ENCODE measurements at regions not wholly inside any gene's neighbourhood (a gene's known extent, or its start where the extent isn't known, plus 50 kb on each side); places are given as distances from the start of the nearest gene placed in this dataset.

DNA sequence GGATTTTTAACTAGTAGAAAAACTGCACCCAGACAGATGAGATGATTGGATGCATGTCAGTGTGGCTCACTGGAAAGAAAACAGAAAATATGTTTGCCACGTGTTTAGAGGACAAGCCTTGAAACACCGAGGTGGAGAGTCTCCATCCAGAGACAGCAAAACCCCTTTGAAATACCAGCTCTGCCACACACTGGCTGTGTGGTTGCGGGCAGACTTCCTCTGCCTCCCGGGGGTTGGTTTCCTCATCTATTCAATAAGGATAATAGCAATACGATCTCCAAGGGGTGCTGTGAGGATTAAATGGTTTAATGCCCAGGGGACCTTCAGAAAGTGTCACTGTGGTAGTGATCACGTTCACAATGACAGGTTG lies 67.2 kb upstream of the PARP1 start:
- Histone ChIP-seq H3K4me2 (no peak overlapping the region), H3K36me3 (replicated peaks in 1 of 2; ENCODE audit: control insufficient read depth in 1 of 2, insufficient read depth in 2 of 2, low read length in 1 of 2) (no peaks in the 10 kb centered on the region), H3K9me2 (no peaks in the 10 kb centered on the region), H2AFZ (ENCODE audit: low read depth) (no peak overlapping the region), H3K4me1 (ENCODE audit: control insufficient read depth in 1 of 2, insufficient read depth in 2 of 2, low read depth in 1 of 2, low read length in 1 of 2) (peaks cover 6 to 23% of the 10 kb centered on the region in 2 experiments; a peak in 2 of 4 replicates), H3K27me3 (ENCODE audit: insufficient read depth) (peaks cover 8% of the 10 kb centered on the region; the same call in 1 of the 2 replicates), H3K9me3 (no peaks in the 10 kb centered on the region), H4K20me1 (ENCODE audit: insufficient read depth) (no peaks in the 10 kb centered on the region), H3K9ac (no peak overlapping the region), H3K27ac (ENCODE audit: low read depth in 2 of 2, low read length in 1 of 2) (no peak overlapping the region), H3K4me3 (ENCODE audit: low read depth in 2 of 2, low read length in 1 of 2) (no peak overlapping the region), H3F3A (replicated peaks; ENCODE audit: insufficient read depth) (no peaks in the 10 kb centered on the region), H3K79me2 (ENCODE audit: insufficient read depth) (no peaks in the 10 kb centered on the region)
- 19% methylated on average over 6 of the region's 6 CpGs for WGBS (ENCODE audit: low lambda C conversion rate)
- CTCF ChIA-PET = interaction anchor here (1.6 kb wide), 1 partner anchor 72 kb away, joined by 5 read pairs; no protein-coding TSS in a partner anchor
- no peak for DNase-seq
- TF ChIP-seq TAF1 (IDR thresholded peaks at IDR 0.05; ENCODE audit: borderline replicate concordance, low read depth, low read length) (no peak), CHD2 (IDR thresholded peaks at IDR 0.05; ENCODE audit: low read length, partially characterized antibody) (no peak), JUND (IDR thresholded peaks at IDR 0.05) (no peak), EP300 (IDR thresholded peaks at IDR 0.05; ENCODE audit: borderline replicate concordance in 1 of 2, low read depth in 1 of 2, low read length in 1 of 2) (no peak), MAX (IDR thresholded peaks at IDR 0.05; ENCODE audit: low read depth) (no peak), SMC3 (IDR thresholded peaks at IDR 0.05; ENCODE audit: low read depth, low read length) (no peak)
- TF ChIP-seq, protein P1, sequence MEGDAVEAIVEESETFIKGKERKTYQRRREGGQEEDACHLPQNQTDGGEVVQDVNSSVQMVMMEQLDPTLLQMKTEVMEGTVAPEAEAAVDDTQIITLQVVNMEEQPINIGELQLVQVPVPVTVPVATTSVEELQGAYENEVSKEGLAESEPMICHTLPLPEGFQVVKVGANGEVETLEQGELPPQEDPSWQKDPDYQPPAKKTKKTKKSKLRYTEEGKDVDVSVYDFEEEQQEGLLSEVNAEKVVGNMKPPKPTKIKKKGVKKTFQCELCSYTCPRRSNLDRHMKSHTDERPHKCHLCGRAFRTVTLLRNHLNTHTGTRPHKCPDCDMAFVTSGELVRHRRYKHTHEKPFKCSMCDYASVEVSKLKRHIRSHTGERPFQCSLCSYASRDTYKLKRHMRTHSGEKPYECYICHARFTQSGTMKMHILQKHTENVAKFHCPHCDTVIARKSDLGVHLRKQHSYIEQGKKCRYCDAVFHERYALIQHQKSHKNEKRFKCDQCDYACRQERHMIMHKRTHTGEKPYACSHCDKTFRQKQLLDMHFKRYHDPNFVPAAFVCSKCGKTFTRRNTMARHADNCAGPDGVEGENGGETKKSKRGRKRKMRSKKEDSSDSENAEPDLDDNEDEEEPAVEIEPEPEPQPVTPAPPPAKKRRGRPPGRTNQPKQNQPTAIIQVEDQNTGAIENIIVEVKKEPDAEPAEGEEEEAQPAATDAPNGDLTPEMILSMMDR (IDR thresholded peaks at IDR 0.05) = no peak
- POLR2A ChIA-PET = interaction anchor here (1.1 kb wide), 1 partner anchor 8 kb away, joined by 6 read pairs; no protein-coding TSS in a partner anchor

DNA sequence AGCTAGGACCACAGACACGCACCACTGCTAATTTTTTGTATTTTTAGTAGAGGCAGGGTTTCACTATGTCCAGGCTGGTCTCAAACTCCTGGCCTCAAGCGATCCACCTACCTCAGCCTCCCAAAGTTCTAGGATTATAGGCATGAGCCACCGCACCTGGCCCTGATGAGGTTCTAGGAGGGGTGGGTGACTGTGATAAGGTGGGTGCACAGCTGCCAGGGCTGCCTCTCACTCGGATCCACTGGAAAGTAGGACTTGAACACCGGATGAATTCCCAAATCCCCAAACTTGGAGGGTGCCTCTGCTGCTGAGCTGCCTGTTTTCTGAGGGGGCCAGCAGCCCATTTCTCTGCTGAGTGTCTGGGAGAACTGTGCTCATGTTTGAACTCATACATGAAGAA lies 68.2 kb upstream of the PARP1 start:
- peaks cover 6 to 23% of the 10 kb centered on the region in 2 experiments; a peak in 2 of 4 replicates for H3K4me1 ChIP-seq (ENCODE audit: control insufficient read depth in 1 of 2, insufficient read depth in 2 of 2, low read depth in 1 of 2, low read length in 1 of 2)
- peaks cover 9% of the 10 kb centered on the region; the same call in 1 of the 2 replicates for H3K27me3 ChIP-seq (ENCODE audit: insufficient read depth)
- POLR2A ChIA-PET = no interaction called here
- no peak overlapping the region for H3K4me3 ChIP-seq (ENCODE audit: low read depth in 2 of 2, low read length in 1 of 2)
- H3K9me3 ChIP-seq = no peaks in the 10 kb centered on the region
- no peak overlapping the region for H3K9ac ChIP-seq
- H3F3A ChIP-seq (replicated peaks; ENCODE audit: insufficient read depth) = no peaks in the 10 kb centered on the region
- WGBS (ENCODE audit: low lambda C conversion rate) = 65% methylated on average over 5 of the region's 5 CpGs
- TF ChIP-seq, protein P2, sequence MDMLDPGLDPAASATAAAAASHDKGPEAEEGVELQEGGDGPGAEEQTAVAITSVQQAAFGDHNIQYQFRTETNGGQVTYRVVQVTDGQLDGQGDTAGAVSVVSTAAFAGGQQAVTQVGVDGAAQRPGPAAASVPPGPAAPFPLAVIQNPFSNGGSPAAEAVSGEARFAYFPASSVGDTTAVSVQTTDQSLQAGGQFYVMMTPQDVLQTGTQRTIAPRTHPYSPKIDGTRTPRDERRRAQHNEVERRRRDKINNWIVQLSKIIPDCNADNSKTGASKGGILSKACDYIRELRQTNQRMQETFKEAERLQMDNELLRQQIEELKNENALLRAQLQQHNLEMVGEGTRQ (IDR thresholded peaks at IDR 0.05; ENCODE audit: borderline replicate concordance, low read depth, low read length) = no peak
- TF ChIP-seq MAX (IDR thresholded peaks at IDR 0.05; ENCODE audit: low read depth) (no peak), SIN3A (IDR thresholded peaks at IDR 0.05; ENCODE audit: borderline replicate concordance, low read depth, low read length) (no peak), GABPA (IDR thresholded peaks at IDR 0.05; ENCODE audit: low read depth) (no peak), FOXJ3 (CRISPR knock-in tag; IDR thresholded peaks at IDR 0.05) (no peak), GATA2 (CRISPR knock-in tag; IDR thresholded peaks at IDR 0.05) (no peak), FOXM1 (IDR thresholded peaks at IDR 0.05; ENCODE audit: low read depth) (no peak), TEAD4 (IDR thresholded peaks at IDR 0.05; ENCODE audit: borderline replicate concordance, insufficient read depth) (no peak), TAF1 (IDR thresholded peaks at IDR 0.05; ENCODE audit: borderline replicate concordance, low read depth, low read length) (no peak)
- DNase-seq = no peak
- H3K4me2 ChIP-seq = no peak overlapping the region
- H3K9me2 ChIP-seq = no peaks in the 10 kb centered on the region
- CTCF ChIA-PET = interaction anchor here (1.2 kb wide), 1 partner anchor 52 kb away, joined by 4 read pairs; no protein-coding TSS in a partner anchor
- H3K79me2 ChIP-seq (ENCODE audit: insufficient read depth) = no peaks in the 10 kb centered on the region
- no peak overlapping the region for H3K27ac ChIP-seq (ENCODE audit: low read depth in 2 of 2, low read length in 1 of 2)
- no peaks in the 10 kb centered on the region for H3K36me3 ChIP-seq (replicated peaks in 1 of 2; ENCODE audit: control insufficient read depth in 1 of 2, insufficient read depth in 2 of 2, low read length in 1 of 2)
- no peak overlapping the region for H2AFZ ChIP-seq (ENCODE audit: low read depth)
- no peaks in the 10 kb centered on the region for H4K20me1 ChIP-seq (ENCODE audit: insufficient read depth)
